ENCODE measurements at regions not wholly inside any gene's neighbourhood (a gene's known extent, or its start where the extent isn't known, plus 50 kb on each side); places are given as distances from the start of the nearest gene placed in this dataset.

DNA sequence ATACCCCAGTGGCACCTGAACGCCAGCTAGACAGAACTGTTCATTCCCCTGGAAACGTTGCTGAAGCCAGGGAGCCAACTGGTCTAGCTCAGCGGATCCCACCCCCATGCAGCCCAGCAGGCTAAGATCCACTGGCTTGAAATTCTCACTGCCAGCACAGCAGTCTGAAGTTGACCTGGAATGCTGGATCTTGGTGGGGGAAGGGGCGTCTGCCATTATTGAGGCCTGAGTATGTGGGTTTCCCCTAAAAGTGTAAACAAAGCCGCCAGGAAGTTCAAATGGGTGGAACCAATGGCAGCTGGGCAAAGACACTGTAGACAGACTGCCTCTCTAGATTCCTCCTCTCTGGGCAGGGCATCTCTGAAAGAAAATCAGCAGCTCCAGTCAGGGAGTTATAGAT is 213.0 kb downstream of the NKX6-1 start:
- H3K36me3 ChIP-seq (ENCODE audit: control insufficient read depth, insufficient read depth, low read length), result no peaks in the 10 kb centered on the region
- no peaks in the 10 kb centered on the region for H3K9me3 ChIP-seq (ENCODE audit: control insufficient read depth, insufficient read depth, low read length)
- no peak overlapping the region for H3K9ac ChIP-seq (ENCODE audit: low read depth, low read length)
- H3K4me3 ChIP-seq (ENCODE audit: low read depth, low read length), result no peak overlapping the region
- no peaks in the 10 kb centered on the region for H3K4me1 ChIP-seq (ENCODE audit: control insufficient read depth, insufficient read depth, low read length)
- H3K27ac ChIP-seq (ENCODE audit: low read depth, low read length), result no peak overlapping the region
- H3K27me3 ChIP-seq (ENCODE audit: control insufficient read depth, insufficient read depth, low read length), result no peaks in the 10 kb centered on the region

GRCh38 chr4:84279678-84280077 is 219.4 kb downstream of the NKX6-1 start:
- Histone ChIP-seq H3K4me3 (ENCODE audit: low read depth, low read length) (no peak overlapping the region), H3K27ac (ENCODE audit: low read depth, low read length) (no peak overlapping the region), H3K4me1 (ENCODE audit: control insufficient read depth, insufficient read depth, low read length) (no peaks in the 10 kb centered on the region)

GRCh38 chr4:84277923-84278322 is 221.2 kb downstream of the NKX6-1 start:
- Histone ChIP-seq H3K36me3 (ENCODE audit: control insufficient read depth, insufficient read depth, low read length) (no peaks in the 10 kb centered on the region), H3K4me3 (ENCODE audit: low read depth, low read length) (no peak overlapping the region), H3K4me1 (ENCODE audit: control insufficient read depth, insufficient read depth, low read length) (no peaks in the 10 kb centered on the region), H3K9ac (ENCODE audit: low read depth, low read length) (no peak overlapping the region), H3K27ac (ENCODE audit: low read depth, low read length) (no peak overlapping the region), H3K27me3 (ENCODE audit: control insufficient read depth, insufficient read depth, low read length) (no peaks in the 10 kb centered on the region), H3K9me3 (ENCODE audit: control insufficient read depth, insufficient read depth, low read length) (no peaks in the 10 kb centered on the region)

More at GRCh38 chr4:84279678-84280077, 219.4 kb downstream of the NKX6-1 start:
- no peak overlapping the region for H3K9ac ChIP-seq (ENCODE audit: low read depth, low read length)
- H3K36me3 ChIP-seq (ENCODE audit: control insufficient read depth, insufficient read depth, low read length), result no peaks in the 10 kb centered on the region
- no peaks in the 10 kb centered on the region for H3K9me3 ChIP-seq (ENCODE audit: control insufficient read depth, insufficient read depth, low read length)
- no peaks in the 10 kb centered on the region for H3K27me3 ChIP-seq (ENCODE audit: control insufficient read depth, insufficient read depth, low read length)

DNA sequence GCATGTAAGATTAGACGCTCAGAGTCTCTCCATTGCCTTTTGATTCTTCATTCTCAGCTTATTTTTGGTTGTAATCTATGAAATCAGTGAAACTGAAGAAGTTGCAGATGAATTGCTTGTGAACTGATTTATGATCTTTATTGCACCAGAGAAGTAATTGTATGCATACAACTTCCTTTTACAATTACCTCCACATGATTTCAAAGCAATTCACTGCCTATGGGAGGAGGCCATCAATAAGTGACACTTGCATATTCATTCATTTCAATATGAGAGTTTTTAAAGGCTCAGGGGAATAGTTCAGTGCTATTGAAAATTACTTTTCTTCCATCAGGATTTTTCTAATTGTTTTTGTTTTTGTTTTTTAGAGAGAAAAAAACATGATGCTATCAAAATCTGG is 222.3 kb downstream of the NKX6-1 start:
- H3K9me3 ChIP-seq (ENCODE audit: control insufficient read depth, insufficient read depth, low read length), result no peaks in the 10 kb centered on the region
- no peaks in the 10 kb centered on the region for H3K36me3 ChIP-seq (ENCODE audit: control insufficient read depth, insufficient read depth, low read length)
- no peaks in the 10 kb centered on the region for H3K27me3 ChIP-seq (ENCODE audit: control insufficient read depth, insufficient read depth, low read length)
- H3K4me3 ChIP-seq (ENCODE audit: low read depth, low read length), result no peak overlapping the region
- no peaks in the 10 kb centered on the region for H3K4me1 ChIP-seq (ENCODE audit: control insufficient read depth, insufficient read depth, low read length)
- H3K27ac ChIP-seq (ENCODE audit: low read depth, low read length), result no peak overlapping the region
- no peak overlapping the region for H3K9ac ChIP-seq (ENCODE audit: low read depth, low read length)

GRCh38 chr4:84269536-84270044 is 229.5 kb downstream of the NKX6-1 start:
- Histone ChIP-seq H3K27ac (ENCODE audit: low read depth, low read length) (no peak overlapping the region), H3K9me3 (ENCODE audit: control insufficient read depth, insufficient read depth, low read length) (no peaks in the 10 kb centered on the region), H3K9ac (ENCODE audit: low read depth, low read length) (no peak overlapping the region), H3K4me3 (ENCODE audit: low read depth, low read length) (no peak overlapping the region), H3K4me1 (ENCODE audit: control insufficient read depth, insufficient read depth, low read length) (no peaks in the 10 kb centered on the region), H3K36me3 (ENCODE audit: control insufficient read depth, insufficient read depth, low read length) (no peaks in the 10 kb centered on the region), H3K27me3 (ENCODE audit: control insufficient read depth, insufficient read depth, low read length) (no peaks in the 10 kb centered on the region)

DNA sequence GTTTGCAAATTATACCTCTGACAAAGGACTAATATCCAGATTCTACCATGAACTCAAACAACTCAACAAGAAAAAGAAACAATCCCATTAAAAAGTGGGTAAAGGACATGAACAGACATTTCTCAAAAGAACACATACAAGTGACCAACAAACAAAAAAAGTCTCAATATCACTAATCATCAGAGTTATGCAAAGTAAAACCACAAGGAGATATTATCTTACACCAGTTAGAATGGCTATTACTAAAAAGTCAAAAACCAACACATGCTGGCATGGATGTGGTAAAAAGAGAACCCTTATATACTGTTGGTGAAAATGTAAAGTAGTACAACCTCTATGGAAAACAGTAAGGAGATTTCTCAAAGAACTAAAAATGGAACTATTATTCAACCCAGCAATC is 234.4 kb downstream of the NKX6-1 start:
- Histone ChIP-seq H3K27me3 (ENCODE audit: control insufficient read depth, insufficient read depth, low read length) (no peaks in the 10 kb centered on the region), H3K27ac (ENCODE audit: low read depth, low read length) (no peak overlapping the region), H3K4me3 (ENCODE audit: low read depth, low read length) (no peak overlapping the region), H3K4me1 (ENCODE audit: control insufficient read depth, insufficient read depth, low read length) (no peaks in the 10 kb centered on the region; the same call in 1 of the 2 replicates), H3K9me3 (ENCODE audit: control insufficient read depth, insufficient read depth, low read length) (no peaks in the 10 kb centered on the region), H3K9ac (ENCODE audit: low read depth, low read length) (no peak overlapping the region), H3K36me3 (ENCODE audit: control insufficient read depth, insufficient read depth, low read length) (no peaks in the 10 kb centered on the region)

- Histone ChIP-seq H3K4me1 (ENCODE audit: control insufficient read depth, insufficient read depth, low read length) (no peaks in the 10 kb centered on the region; the same call in 1 of the 2 replicates), H3K4me3 (ENCODE audit: low read depth, low read length) (no peak overlapping the region), H3K27me3 (ENCODE audit: control insufficient read depth, insufficient read depth, low read length) (no peaks in the 10 kb centered on the region), H3K9ac (ENCODE audit: low read depth, low read length) (no peak overlapping the region), H3K36me3 (ENCODE audit: control insufficient read depth, insufficient read depth, low read length) (no peaks in the 10 kb centered on the region), H3K27ac (ENCODE audit: low read depth, low read length) (no peak overlapping the region), H3K9me3 (ENCODE audit: control insufficient read depth, insufficient read depth, low read length) (no peaks in the 10 kb centered on the region)
Measured at GRCh38 chr4:84263415-84263814, 235.7 kb downstream of the NKX6-1 start.

GRCh38 chr4:84260495-84260894 is 238.6 kb downstream of the NKX6-1 start:
- Histone ChIP-seq H3K9ac (ENCODE audit: low read depth, low read length) (no peak overlapping the region), H3K27me3 (ENCODE audit: control insufficient read depth, insufficient read depth, low read length) (no peaks in the 10 kb centered on the region), H3K36me3 (ENCODE audit: control insufficient read depth, insufficient read depth, low read length) (no peaks in the 10 kb centered on the region), H3K4me1 (ENCODE audit: control insufficient read depth, insufficient read depth, low read length) (no peaks in the 10 kb centered on the region; the same call in 1 of the 2 replicates), H3K27ac (ENCODE audit: low read depth, low read length) (no peak overlapping the region), H3K9me3 (ENCODE audit: control insufficient read depth, insufficient read depth, low read length) (no peaks in the 10 kb centered on the region), H3K4me3 (ENCODE audit: low read depth, low read length) (no peak overlapping the region)

DNA sequence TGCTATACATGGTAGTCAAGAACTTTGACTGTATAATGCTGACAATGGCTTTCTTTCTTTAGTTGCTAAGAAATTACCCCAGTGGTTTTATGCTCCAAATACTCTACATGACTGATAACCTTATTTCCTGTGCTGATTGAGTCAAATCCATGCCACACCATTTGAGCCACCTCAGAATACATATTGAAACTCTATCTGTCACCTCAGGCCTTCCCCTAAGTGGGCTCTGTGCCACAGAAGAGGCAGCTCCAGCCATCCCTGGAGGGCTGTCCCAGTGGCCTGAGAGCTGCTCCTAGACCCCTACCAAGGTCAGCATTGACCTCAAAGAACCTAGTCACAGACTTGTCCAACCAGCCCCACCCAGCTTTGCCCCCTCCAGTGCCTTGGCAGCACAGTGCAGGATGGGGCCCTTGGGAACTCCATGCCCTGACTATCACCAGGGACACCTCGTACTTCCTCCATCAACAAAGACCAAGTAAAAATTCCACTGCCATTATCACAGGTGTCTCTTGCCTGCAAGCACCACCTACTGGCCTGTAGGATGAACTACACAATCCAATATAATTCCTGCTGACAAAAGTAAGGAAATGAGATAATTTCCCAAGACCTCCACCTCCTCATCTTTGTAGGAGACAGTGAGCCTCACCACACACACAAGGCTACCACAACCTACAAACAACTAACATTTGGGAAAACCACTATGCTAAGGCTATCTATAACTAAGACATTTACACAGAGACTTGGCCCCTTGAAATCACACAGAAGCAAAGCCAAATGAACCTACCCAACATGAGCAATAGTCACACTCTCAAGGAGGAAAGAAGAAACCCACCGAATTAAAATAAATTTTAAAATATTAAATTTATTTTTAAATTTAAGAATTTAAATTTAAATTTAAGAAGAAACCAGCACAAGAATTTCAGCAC is 239.9 kb downstream of the NKX6-1 start:
- Histone ChIP-seq H3K9me3 (ENCODE audit: control insufficient read depth, insufficient read depth, low read length) (no peaks in the 10 kb centered on the region), H3K4me1 (ENCODE audit: control insufficient read depth, insufficient read depth, low read length) (no peaks in the 10 kb centered on the region; the same call in 1 of the 2 replicates), H3K36me3 (ENCODE audit: control insufficient read depth, insufficient read depth, low read length) (no peaks in the 10 kb centered on the region), H3K9ac (ENCODE audit: low read depth, low read length) (no peak overlapping the region), H3K27me3 (ENCODE audit: control insufficient read depth, insufficient read depth, low read length) (no peaks in the 10 kb centered on the region), H3K27ac (ENCODE audit: low read depth, low read length) (no peak overlapping the region), H3K4me3 (ENCODE audit: low read depth, low read length) (no peak overlapping the region)

DNA sequence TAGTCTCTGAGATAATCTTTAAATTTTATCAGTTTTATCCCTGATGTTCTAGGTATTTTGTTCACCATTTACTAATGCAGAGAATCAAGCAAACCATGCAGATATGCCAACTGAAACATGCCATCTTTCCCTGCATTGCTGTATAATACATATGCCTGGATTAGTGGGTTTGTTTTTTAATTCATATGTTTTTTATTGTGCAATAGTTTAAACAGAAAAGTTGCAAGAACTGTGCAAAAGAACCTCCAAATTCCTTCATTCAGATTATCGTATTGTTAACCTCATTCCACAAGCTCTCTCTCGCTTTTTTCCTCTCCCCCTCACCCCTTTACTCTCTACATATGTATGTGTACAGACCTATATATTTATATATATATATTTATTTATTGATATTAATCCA is 244.6 kb downstream of the NKX6-1 start:
- Histone ChIP-seq H3K4me3 (ENCODE audit: low read depth, low read length) (no peak overlapping the region), H3K27ac (ENCODE audit: low read depth, low read length) (no peak overlapping the region), H3K9ac (ENCODE audit: low read depth, low read length) (no peak overlapping the region), H3K4me1 (ENCODE audit: control insufficient read depth, insufficient read depth, low read length) (no peaks in the 10 kb centered on the region), H3K27me3 (ENCODE audit: control insufficient read depth, insufficient read depth, low read length) (no peaks in the 10 kb centered on the region), H3K36me3 (ENCODE audit: control insufficient read depth, insufficient read depth, low read length) (no peaks in the 10 kb centered on the region), H3K9me3 (ENCODE audit: control insufficient read depth, insufficient read depth, low read length) (no peaks in the 10 kb centered on the region)

GRCh38 chr4:84249521-84249920 is 249.6 kb downstream of the NKX6-1 start:
- no peaks in the 10 kb centered on the region for H3K27me3 ChIP-seq (ENCODE audit: control insufficient read depth, insufficient read depth, low read length)
- no peak overlapping the region for H3K9ac ChIP-seq (ENCODE audit: low read depth, low read length)
- H3K36me3 ChIP-seq (ENCODE audit: control insufficient read depth, insufficient read depth, low read length), result no peaks in the 10 kb centered on the region
- no peak overlapping the region for H3K27ac ChIP-seq (ENCODE audit: low read depth, low read length)
- H3K4me1 ChIP-seq (ENCODE audit: control insufficient read depth, insufficient read depth, low read length), result no peaks in the 10 kb centered on the region
- H3K9me3 ChIP-seq (ENCODE audit: control insufficient read depth, insufficient read depth, low read length), result no peaks in the 10 kb centered on the region
- no peak overlapping the region for H3K4me3 ChIP-seq (ENCODE audit: low read depth, low read length)
